GM21737 (cell line): ENCODE measurements at regions not wholly inside any gene's neighbourhood (a gene's known extent, or its start where the extent isn't known, plus 50 kb on each side); places are given as distances from the start of the nearest gene placed in this dataset.
"Not testable (repeated sequence)": the region's sequence is repeated elsewhere in the genome, so short reads cannot be mapped to it uniquely, and the experiment has no call there.

Source experiments
- ATAC-seq: cut with Tn5 transposase; IDR thresholded peaks from one replicate; pipeline ENCODE4 v1.9.1; 2021; ENCODE audit warnings: mild to moderate bottlenecking, moderate library complexity; ENCODE audit not compliant: unreplicated experiment

DNA sequence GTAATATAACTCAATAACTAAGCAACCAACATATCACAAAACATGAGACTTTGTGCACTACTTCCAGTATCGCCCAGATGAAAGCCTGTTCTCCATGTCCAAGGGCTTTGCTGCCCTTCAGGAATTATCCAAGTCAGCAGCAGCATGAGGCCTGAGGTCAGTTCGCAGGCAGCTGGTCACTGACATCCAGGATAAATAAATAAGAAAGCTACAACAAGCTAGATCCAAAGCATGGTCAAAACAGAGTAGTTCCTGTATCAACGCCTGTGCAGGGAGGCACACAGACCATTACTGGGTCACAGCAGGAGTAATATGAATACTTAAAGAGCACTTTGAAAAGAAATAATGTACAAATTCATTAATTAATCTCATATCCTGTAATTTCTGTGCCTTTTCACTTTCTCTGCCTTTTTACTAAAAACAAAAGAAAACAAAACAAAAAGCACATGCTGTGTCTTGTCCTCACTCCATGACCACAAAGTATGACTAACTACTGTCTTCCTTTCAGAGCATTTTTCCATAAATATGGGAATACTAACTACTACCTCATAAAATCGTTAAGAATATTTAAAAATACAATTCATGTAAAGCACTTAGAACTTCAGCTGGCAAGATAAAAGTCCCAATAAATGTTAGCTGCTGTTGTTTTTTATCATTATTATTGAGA, 374.9 kb upstream of the IRAK1BP1 start:
- ATAC-seq, result no peak

DNA sequence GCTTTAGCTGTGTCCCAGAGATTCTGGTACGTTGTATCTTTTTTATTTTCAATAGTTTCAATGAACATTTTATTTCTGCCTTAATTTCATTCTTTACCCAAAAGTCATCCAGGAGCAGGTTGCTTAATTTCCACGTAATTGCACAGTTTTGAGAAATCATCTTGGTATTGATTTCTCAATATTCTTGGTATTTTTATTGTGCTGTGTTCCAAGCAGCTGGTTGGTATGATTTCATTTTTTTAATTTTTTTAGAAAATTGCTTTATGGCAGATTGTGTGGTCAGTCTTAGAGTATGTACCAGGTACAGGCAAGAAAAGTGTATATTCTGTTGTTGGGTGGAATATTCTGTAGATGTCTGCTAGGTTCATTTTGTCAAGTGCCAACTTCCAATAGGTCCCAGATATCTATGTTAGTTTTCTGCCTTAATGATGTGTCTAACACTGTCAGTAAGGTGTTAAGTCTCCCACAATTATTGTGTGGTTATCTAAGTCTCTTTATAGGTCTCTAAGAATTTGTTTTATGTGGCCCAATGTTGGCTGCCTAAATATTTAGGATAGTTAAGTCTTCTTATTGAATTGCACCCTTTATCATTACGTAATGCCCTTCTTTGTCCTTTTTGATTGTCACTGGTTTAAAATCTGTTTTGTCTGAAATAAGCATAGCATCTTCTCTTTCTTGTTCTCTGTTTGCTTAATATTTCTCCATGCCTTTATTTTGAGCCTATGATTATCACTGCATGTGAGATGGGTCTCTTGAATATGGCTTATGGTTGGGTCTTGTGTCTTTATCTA, 366.9 kb upstream of the IRAK1BP1 start:
- ATAC-seq, result no peak

DNA sequence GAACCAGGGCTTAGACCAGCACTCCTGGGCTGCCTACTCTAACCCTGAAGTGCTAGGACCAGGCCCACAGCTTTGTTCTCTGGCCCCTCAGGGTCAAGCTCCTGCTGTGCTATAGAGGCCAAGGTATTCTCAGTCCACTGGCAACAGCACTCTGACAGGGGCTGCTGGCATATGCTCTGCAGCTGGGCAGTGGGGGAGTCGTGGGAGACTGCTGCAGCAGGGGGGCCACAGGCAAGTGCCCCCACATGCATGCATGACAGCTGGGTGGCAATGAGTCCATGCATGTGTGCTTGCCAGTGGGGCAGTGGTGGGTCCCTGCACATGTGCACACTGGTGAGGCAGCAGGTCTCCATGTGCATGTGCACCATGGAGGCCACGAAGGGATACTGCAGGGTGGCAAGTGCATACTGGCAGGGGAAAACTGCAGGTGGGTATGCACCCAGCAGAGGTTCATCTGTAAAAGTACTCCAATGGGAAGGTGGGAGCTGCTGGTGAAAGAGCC, 364.9 kb upstream of the IRAK1BP1 start:
- no peak for ATAC-seq

DNA sequence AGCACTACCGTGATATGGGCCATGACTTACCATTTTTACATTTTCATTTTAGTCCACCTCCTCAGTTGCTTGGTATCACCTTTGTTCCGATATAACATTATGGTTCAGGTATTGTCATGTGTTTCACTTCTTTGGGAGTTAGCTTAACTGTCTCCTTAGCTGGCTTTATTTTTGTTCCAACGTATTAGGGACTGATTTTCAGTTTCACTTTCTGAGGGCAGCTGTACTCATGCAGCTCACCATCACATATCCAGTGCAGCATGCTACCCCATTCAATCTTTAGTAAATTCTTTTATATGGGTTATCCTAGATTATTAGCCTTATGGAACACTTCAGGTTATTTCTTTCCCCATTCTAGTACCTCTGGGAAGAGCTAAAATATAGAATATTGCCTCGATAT, 362.2 kb upstream of the IRAK1BP1 start:
- ATAC-seq, result no peak

DNA sequence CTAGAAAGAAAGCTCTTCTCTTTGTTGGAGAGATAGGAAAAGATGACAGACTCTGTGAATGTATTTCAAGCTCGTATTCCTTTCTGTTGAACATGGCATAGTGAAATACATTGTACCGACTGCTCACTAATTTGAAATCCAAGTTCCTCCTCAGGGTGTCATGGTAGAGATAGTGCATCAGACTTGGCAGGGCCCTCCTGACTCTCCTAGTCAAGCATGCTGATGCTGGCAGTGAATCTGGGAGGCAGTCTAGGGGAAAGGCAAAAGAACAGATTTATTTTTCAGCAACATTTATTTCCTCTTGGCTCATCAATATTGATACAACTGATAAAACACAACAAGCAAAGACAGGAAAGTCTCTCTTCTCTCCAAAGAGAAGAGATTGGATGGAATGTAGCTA, 356.3 kb upstream of the IRAK1BP1 start:
- no peak for ATAC-seq

DNA sequence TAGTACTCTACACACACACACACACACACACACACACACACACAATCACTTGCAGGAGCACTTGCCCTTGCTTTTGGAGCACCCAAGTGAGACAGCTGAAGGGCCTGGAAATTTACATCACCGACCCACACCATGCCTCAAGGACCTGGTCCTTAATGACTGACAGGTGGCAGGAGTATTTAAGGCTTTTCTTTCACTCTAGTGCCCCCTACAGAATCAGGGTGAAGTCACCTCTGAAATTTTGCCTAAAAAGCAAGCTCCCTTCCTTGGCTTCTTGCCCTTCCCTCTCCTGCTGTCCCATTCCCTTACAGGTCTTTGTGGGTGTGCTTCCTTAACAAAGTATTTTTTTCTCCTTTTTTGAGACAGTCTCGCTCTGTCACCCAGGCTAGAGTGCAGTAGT, 353.5 kb upstream of the IRAK1BP1 start:
- ATAC-seq, result no peak

DNA sequence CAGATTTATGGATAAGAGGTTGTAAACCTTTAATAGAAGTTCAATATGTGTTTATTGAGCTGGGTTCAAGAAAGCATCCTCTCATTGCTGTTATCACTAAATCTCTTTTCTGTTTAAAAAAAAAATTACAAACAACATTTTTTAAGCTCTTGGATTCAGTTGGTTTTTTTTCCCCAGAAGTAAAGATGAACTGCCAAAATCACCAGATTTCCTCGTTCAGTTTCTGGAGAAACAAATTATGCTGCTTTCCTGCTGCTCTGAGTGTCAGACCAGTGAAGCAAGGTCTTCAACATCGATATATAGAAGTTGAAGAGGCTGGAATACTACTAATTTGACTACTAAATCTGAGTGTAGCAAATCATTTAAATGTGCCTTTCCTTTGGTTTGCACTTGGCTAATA, 352.1 kb upstream of the IRAK1BP1 start:
- ATAC-seq, result no peak

DNA sequence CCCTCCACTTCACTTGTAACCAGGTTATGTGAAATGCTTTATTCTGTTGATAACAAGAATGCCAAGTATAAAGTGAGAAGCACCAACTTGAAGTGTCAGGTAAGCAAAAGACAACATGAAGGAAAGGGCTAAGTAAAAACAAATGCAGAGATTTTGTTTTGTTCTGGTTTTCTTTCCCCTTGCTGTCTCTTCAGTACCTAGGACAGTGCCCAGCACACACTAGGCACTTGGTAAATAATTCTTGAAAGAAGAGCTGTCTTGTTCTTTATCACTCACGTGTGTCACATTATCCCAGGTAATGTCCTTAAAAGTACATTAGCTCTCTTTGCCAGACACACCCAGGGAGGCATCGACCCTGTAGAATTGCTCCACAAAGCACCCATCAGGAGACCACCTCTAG, 350.0 kb upstream of the IRAK1BP1 start:
- ATAC-seq, result no peak

DNA sequence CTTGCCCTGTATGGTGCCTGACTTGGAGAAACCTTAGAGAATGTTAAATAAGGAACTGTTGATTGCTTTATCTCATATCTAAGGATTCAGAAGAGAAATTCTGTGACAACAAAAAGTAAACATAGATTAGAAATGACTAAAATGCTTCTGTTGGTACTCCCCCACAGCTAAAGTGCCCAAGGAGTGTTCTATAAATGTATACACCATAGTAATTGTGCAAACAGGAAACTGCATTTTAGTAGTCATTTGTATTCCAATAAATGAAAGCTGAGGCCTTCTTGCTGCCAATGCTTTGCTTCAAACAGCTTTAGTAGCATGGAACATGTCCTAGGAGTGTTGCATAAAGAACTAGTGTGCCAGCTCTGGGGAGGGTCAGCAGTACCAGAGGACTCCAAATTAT, 343.7 kb upstream of the IRAK1BP1 start:
- ATAC-seq, result no peak

DNA sequence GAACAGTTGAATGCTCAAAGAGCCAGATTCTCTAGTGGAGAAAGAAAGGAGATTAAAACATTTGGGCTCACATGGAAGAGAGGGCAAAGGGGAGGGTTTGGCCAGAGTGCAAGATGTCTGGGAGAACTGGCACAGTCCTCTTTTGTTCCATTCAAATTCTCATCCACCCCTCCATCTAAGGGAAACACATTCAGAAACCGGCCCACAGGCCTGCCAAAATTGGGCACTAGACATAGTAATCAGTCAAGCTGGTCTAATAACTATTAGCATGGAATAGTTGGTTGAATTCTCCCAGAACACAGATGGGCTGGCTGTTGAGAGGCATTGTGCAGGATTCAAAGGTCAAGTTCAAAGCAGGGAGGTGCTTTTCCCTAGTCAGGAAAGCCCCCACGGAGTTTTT, 341.4 kb upstream of the IRAK1BP1 start:
- ATAC-seq, result no peak

DNA sequence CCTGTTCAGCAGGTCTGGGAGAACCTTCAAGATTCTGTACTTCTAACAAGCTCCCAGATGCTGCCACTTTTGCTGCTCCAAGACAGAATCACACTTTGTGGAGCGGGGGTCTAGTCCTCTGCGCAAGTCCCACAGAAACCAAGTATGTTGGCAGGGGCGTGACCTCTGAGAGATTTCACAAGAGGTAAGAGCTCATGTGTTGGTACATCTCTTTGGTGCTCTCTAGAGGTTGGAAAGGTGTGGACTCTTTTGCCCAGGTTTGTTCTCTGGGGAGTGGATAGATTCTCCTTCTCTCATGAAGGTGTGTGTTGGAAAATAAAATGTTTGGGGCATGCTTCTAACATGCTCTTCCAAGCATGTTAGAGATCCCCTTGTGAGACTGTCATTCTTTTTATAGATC, 340.9 kb upstream of the IRAK1BP1 start:
- no peak for ATAC-seq

DNA sequence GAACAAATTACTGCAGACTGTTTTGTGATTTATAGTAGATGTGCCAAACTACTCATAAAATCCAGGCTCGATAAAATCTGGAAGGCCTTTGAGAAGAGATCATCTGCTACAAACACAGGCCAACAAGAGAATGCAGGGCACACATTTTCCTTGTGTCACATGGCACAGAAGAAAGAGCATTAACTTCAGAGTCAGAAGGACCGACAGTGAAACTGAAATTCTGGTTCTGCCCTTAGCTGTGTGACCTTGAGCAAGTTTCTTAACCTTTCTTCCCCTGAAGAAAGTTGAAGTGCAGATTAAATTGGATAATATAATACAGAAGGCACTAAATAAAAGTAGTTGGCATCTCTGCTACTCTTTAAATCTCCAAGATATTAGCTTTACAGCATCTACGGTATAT, 338.4 kb upstream of the IRAK1BP1 start:
- no peak for ATAC-seq

DNA sequence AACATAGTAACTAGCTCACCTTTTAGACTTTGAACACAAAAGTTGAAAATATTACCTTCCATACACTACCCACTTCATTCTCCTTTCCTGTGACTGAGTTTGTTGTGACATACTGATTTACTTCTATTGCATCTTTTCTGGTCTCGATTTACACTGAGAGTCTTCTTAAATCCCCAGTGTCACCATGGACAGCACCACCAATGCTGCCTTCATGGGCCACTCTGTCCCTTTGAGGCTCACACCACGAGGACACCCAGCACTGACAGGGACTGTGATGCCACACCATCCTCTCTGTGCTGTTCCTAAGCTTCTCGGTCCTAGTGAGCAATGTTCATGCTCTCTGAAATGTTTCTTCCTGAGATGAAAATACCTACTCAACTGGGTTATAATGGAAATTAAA, 337.1 kb upstream of the IRAK1BP1 start:
- ATAC-seq, result no peak

DNA sequence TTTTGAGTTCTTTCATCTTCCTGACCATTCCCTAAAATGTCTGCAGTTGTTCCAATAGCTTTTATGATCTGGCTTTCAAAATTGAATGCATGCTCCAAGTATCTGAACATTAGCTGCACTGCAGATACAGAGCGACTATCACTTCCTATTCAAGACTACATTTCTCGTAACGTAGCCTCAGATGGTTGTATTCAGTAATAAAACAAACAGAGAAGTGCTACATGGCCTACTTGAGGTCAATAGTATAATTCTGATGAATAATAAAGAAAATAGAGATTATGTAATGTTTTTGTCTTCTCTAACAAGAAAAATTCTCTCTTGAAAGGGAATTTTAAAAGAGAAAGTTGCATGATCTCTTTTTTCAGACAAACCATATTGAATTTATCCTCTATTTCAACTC, 333.9 kb upstream of the IRAK1BP1 start:
- ATAC-seq, result no peak

DNA sequence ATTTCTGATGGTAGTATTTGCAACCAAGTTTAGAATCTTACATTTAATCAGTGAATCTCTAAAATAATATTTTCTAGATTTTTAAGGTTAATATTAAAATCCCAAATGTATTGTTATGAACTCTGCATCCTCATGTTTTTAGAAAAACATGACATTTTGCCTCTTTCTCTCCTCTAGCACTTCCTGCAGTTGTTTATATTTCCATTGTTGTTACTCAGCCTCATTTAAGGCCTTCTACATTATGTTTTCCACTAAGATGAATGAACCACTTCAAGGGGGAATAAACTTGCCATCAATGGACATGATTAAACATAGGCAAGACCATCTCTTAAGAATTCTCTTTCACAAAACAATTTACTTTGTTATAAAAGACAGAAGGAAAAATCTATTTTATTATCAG, 333.5 kb upstream of the IRAK1BP1 start:
- no peak for ATAC-seq

DNA sequence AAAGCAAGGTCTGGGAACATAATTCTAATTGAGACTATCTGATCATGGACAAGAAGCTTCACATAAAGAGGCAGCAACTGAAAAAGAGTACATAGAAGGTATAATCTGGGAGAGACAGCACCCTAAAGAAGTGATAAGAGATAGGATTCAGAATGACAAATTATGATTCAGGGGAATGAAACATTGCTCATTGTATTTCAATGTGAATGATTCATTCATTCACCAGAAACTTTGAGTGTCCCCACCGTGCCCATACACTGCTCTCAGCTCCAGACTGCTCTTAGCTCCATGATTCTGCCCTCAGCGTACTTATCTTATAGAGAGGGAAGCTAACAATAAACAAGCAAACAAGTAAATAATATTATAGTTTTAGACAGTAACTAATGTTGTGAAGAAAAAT, 329.3 kb upstream of the IRAK1BP1 start:
- ATAC-seq, result no peak

DNA sequence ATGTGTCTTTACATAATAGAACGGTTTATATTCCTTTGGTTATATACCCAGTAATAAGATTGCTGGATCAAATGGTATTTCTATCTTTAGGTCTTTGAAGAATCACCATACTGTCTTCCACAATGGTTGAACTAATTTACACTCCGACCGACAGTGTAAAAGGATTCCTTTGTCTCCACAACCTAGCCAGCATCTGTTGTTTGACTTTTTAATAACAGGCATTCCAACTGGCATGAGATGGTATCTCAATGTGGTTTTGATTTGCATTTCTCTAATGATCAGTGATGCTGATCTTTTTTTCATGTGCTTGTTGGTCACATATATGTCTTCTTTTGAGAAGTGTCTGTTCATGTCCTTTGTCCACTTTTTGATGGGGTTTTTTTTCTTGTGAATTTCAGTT, 319.7 kb upstream of the IRAK1BP1 start:
- ATAC-seq, result not testable (repeated sequence)

DNA sequence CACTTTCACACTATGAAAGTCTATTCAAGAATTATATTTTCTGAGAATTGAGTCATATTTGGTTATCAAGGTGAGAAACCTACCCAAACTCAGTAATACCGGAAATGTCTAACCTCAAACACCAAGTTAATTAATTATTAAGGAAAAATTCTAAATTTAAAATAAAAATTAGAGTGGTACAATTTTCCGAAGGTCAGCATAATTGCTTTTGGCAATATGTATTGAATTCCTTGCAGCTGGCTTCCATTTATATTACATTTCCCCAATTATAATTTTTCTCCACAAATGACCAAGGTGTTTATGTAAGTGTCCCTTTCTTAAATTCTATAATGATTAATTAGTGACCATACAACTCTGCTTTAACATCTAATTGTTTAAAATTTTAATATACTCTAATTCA, 316.0 kb upstream of the IRAK1BP1 start:
- no peak for ATAC-seq

DNA sequence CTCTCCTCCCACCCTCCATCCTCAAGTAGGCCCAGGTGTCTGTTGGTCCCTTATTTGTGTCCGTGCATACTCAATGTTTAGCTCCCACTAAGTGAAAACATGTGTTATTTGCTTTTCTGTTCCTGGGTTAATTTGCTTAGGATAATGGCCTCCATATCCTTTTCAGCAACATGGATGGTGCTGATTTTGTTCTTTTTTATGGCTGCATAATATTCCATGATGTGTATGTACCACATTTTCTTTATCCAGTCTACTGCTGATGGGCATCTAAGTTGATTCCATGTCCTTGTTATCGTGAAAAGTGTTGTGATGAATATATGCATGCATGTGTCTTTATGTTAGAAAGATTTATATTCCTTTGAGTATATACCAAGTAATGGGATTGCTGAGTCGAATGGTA, 314.9 kb upstream of the IRAK1BP1 start:
- no peak for ATAC-seq

DNA sequence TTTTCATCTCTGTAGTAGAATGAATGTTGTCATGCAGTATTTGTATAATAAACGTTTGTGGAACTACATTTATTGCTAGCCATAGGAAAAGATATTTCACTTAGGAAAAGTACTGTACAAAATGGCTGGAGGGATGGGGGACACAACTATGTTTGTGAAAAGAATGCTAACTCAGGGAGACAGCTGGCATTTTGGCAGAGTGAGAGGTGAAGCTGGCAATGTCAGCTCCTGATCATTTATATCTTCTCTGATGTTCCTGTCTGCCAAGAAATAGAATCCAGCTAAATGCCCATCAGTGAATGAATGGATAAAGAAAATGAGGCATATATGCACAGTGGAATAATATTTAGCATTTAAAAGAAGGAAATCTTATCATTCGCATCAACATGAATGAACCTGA, 313.0 kb upstream of the IRAK1BP1 start:
- ATAC-seq, result no peak

DNA sequence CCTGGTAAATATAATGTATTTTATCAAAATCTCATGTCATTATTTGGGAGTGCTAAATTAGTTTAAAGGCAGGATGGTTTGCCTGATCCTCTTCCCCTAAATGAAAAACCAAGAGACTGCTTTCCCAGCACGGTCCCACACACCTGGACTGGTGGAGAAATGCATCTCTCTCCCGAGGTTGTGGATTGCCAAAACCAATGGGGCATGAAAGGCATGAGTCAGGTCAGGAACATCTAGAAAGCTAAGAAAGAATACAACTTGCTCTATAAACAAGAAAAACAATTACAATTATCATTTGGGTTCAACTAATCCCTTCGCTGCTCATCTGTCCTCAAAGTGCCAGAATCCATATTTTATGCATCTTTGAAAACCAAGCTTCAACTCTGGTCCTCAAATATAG, 308.3 kb upstream of the IRAK1BP1 start:
- ATAC-seq, result no peak

DNA sequence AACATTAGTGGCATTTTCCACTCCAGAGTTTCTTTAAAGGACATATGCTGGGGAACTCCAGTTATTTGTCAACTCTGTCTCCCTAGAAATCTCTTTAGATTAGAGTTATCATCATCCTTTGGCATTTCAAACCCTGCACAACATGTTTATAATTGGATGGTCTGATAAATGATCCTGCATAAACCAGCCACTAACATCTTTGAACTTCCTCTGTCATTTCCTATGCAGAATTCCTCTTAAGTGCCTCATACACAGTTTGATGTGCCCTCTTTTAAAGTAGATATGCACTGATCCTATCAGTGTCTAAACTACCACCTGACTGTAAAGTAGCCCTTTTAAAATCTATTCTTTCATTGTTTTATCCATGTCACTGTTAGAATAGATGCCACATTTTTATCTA, 306.3 kb upstream of the IRAK1BP1 start:
- ATAC-seq, result no peak

DNA sequence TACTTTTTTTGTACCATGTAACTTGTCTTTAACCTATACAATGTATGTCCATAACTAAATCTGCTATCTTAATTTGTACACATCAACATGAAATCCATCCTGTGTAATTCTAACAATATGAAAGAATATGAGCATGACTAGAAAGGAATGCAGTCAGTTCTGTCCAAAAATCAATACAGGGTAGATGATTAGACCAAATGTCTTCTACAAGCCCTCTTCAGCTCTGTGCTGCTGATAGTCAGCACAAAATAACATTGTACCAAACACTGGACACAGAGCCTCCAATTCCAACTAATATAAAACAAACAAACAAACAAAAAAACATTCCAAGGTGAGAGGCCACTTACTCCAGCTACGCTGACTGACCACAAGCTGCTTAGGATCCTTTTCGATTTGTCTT, 301.4 kb upstream of the IRAK1BP1 start:
- ATAC-seq, result no peak
